OCI-LY1 (cell line): ENCODE measurements at regions not wholly inside any gene's neighbourhood (a gene's known extent, or its start where the extent isn't known, plus 50 kb on each side); places are given as distances from the start of the nearest gene placed in this dataset.

ENCODE experiments used
- CTCF ChIP-seq: fragments of 200-600 bp; sonication (generic), shearing (Covaris generic); IDR thresholded peaks from 2 replicates; pipeline ENCODE4 v1.5.1; 2017; ENCODE audit warnings: mild to moderate bottlenecking, antibody characterized with exemption, low read length, moderate library complexity, mixed read lengths
- EZH2 ChIP-seq: fragments of 200-600 bp; sonication (generic), shearing (Covaris generic); IDR thresholded peaks from 2 replicates; pipeline ENCODE4 v1.8.0; 2017; ENCODE audit warnings: borderline replicate concordance, mixed run types, mild to moderate bottlenecking, antibody characterized with exemption, low read length, moderate library complexity, mixed read lengths

DNA sequence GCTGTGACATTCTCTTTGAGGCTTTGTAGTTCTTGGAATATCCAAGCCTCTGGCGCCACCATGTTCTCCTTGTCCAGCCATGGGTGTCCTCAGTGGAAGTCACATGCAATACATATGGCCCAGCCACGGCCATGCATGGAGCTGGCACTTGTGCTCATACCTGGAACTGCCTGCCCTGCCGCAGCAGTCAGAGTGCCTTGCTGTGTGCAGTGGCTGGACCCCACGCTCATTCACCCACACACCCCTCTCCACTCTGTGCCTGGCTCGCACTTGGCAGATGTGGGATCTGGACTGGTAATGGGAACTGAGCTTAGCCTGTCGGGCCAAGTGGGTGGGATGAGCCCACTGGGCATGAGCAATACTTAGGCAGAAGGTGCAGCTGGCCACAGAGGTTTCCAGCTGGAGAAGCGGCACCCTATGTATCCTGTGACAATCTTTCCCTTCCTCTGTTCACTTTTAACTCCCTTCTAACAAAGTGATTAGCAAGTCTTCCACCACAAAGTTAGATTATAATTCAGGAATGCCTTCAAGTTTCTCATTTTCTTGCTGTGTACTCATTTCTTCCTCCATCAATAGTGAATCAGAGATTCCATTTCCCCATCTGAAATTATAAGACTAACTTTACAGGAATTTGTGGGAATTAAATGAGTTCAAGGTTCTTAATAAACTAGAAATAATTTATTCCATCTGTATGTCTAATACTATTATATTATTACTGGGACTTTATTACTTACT is 351.6 kb upstream of the NCAM2 start:
- TF ChIP-seq CTCF (no peak), EZH2 (no peak)
